ENCODE measurements at regions not wholly inside any gene's neighbourhood (a gene's known extent, or its start where the extent isn't known, plus 50 kb on each side); places are given as distances from the start of the nearest gene placed in this dataset.

- Histone ChIP-seq H3K9me1 (ENCODE audit: insufficient read depth, low read length) (peaks cover 4% of the 10 kb centered on the region; the same call in 1 of the 2 replicates), H2BK20ac (ENCODE audit: low read depth, low read length) (no peak overlapping the region), H2AK9ac (replicated peaks; ENCODE audit: low read depth, low read length, poor library complexity) (no peak overlapping the region), H2AK5ac (ENCODE audit: low read depth, low read length) (0 out of 2 replicates have a peak overlapping the region, but pooled peaks have one; percentile 50), H4K91ac (ENCODE audit: insufficient read depth, low read depth, low read length) (no peak overlapping the region), H3K27me3 (ENCODE audit: control insufficient read depth, insufficient read depth, low read length) (no peaks in the 10 kb centered on the region), H3K14ac (replicated peaks; ENCODE audit: low read depth, low read length) (no peak overlapping the region), H3K27ac (ENCODE audit: insufficient read depth, low read length) (no peak overlapping the region), H4K5ac (ENCODE audit: low read depth, low read length) (no peak overlapping the region), H3K4me1 (ENCODE audit: control insufficient read depth, insufficient read depth, low read length) (peaks cover 11% of the 10 kb centered on the region), H2BK5ac (ENCODE audit: low read depth, low read length, poor library complexity, severe bottlenecking) (no peak overlapping the region), H2BK120ac (ENCODE audit: low read depth, low read length) (no peak overlapping the region), H3K18ac (ENCODE audit: low read depth, low read length) (no peak overlapping the region), H3K4ac (ENCODE audit: low read depth, low read length) (no peak overlapping the region), H3K9me3 (ENCODE audit: control insufficient read depth, insufficient read depth, low read length) (no peaks in the 10 kb centered on the region), H3K9ac (ENCODE audit: low read depth, low read length) (no peak overlapping the region), H4K8ac (ENCODE audit: low read depth in 2 of 2, low read length in 2 of 2) (no peak overlapping the region), H3K36me3 (ENCODE audit: control insufficient read depth, insufficient read depth, low read length) (no peaks in the 10 kb centered on the region), H2BK15ac (ENCODE audit: low read depth, low read length) (no peak overlapping the region), H3K79me1 (ENCODE audit: low read depth in 1 of 2, low read length in 2 of 2) (peaks cover 15 to 50% of the 10 kb centered on the region in 2 experiments), H4K20me1 (ENCODE audit: insufficient read depth, low read length) (no peaks in the 10 kb centered on the region; the same call in 1 of the 2 replicates), H3K4me2 (ENCODE audit: low read depth, low read length) (no peak overlapping the region), H2AFZ (replicated peaks; ENCODE audit: low read length, poor library complexity) (no peak overlapping the region), H3K56ac (ENCODE audit: extremely low read depth, insufficient read depth, low read length) (no peak overlapping the region), H3K23ac (ENCODE audit: low read depth, low read length) (no peak overlapping the region), H3K4me3 (ENCODE audit: insufficient read depth, low read depth, low read length) (no peak overlapping the region)
- dilution Hi-C loops (cut with HindIII; ENCODE audit: low sequenced_read_pairs, unreplicated experiment), result no loop called here
- 100% methylated on average over 2 of the region's 23 CpGs; no CpG with 5 or more reads in 1 of the 2 experiments for WGBS, 2 experiments (ENCODE audit: extremely low coverage in 2 of 2, insufficient read length in 1 of 2)
- intact Hi-C loops (cut with micrococcal nuclease), result loop anchor here (5.0 kb wide), 1 partner anchor 82 kb away; no protein-coding TSS in a partner anchor
- no TSS peak for BruUV-seq (replicated peaks)
- CTCF ChIA-PET, result interaction anchor here (1.0 kb wide), 1 partner anchor 10 kb away, joined by 4 read pairs; no protein-coding TSS in a partner anchor
- ATAC-seq (ENCODE audit: low read depth), result no peak
- POLR2A ChIA-PET (ENCODE audit: unreplicated experiment), result no interaction called here
- no peak for DNase-seq
- no peak for TF ChIP-seq RCOR1 (IDR thresholded peaks at IDR 0.05; ENCODE audit: insufficient replicate concordance, low read length)
- no peak for TF ChIP-seq RAD21 (IDR thresholded peaks at IDR 0.05; ENCODE audit: low read length)
- no peak for TF ChIP-seq ELK1 (IDR thresholded peaks at IDR 0.05; ENCODE audit: borderline replicate concordance, low read depth, low read length)
- TF ChIP-seq MAZ (IDR thresholded peaks at IDR 0.05; ENCODE audit: borderline replicate concordance, low read depth, low read length), result no peak
- in situ Hi-C loops (cut with MboI; ENCODE audit: low sequenced_read_pairs), result loop anchor here (25.0 kb wide), 1 partner anchor 492 kb away; the partner anchor contains the start of gene TIPIN
These were observed 152.3 kb downstream of the SMAD6 start for GRCh38 chr15:66854012-66854965.
